ENCODE measurements at regions not wholly inside any gene's neighbourhood (a gene's known extent, or its start where the extent isn't known, plus 50 kb on each side); places are given as distances from the start of the nearest gene placed in this dataset.

GRCh38 chr3:18886331-18886730, 262.0 kb upstream of the KCNH8 start:
- TF ChIP-seq ZNF589 (CRISPR knock-in tag; IDR thresholded peaks at IDR 0.05; ENCODE audit: low read depth) (no peak), ZBTB12 (CRISPR knock-in tag; IDR thresholded peaks at IDR 0.05) (no peak)
- DNase-seq (ENCODE audit: extremely low read depth in 1 of 4, low spot score in 3 of 4) = no peak

GRCh38 chr3:18885612-18886011, 262.7 kb upstream of the KCNH8 start:
- no TSS peak for BruUV-seq (replicated peaks)
- Histone ChIP-seq H3K4me3 (no peak overlapping the region), H3K4me2 (ENCODE audit: insufficient read depth, low read length) (no peak overlapping the region), H3K36me3 (ENCODE audit: control insufficient read depth, insufficient read depth, low read length) (no peaks in the 10 kb centered on the region), H2AFZ (ENCODE audit: low read depth, low read length) (no peak overlapping the region), H3K27ac (ENCODE audit: extremely low read depth, low read depth, low read length) (no peak overlapping the region), H3K4me1 (replicated peaks in 1 of 2; ENCODE audit: control insufficient read depth in 2 of 2, insufficient read depth in 2 of 2, low read length in 2 of 2) (no peaks in the 10 kb centered on the region), H4K20me1 (replicated peaks; ENCODE audit: control insufficient read depth, insufficient read depth, low read length) (no peaks in the 10 kb centered on the region), H3K9me3 (replicated peaks; ENCODE audit: control insufficient read depth, insufficient read depth, low read depth, low read length) (0 out of 2 replicates have a peak, but pooled peaks cover 4% of the 10 kb centered on the region), H3K27me3 (ENCODE audit: control insufficient read depth in 2 of 2, insufficient read depth in 2 of 2, low read length in 2 of 2) (no peaks in the 10 kb centered on the region), H3K79me2 (ENCODE audit: control insufficient read depth, insufficient read depth, low read length) (no peaks in the 10 kb centered on the region), H3K9me1 (ENCODE audit: control insufficient read depth, insufficient read depth, low read length) (no peaks in the 10 kb centered on the region), H3K9ac (ENCODE audit: insufficient read depth in 1 of 2, low read depth in 2 of 2, low read length in 2 of 2) (no peak overlapping the region)
- DNase-seq (ENCODE audit: extremely low read depth in 1 of 4, low spot score in 3 of 4) (no peak), FAIRE-seq (no peak), ATAC-seq (no peak)
- in situ Hi-C loops (cut with MboI) (no loop called here), intact Hi-C loops (cut with micrococcal nuclease) (no loop called here)
- WGBS (ENCODE audit: insufficient coverage, low coverage, missing lambda C conversion rate) = 0% methylated on average over 6 of the region's 6 CpGs
- CTCF ChIA-PET (ENCODE audit: low intra/inter-chr PET ratio) = no interaction called here
- POLR2A ChIA-PET = no interaction called here
- TF ChIP-seq ATF3 (IDR thresholded peaks at IDR 0.05) (no peak), ATF3 (CRISPR knock-in tag; conservative IDR thresholded peaks at IDR 0.05) (no peak), MECOM (CRISPR knock-in tag; IDR thresholded peaks at IDR 0.05) (no peak), CEBPB (tag; IDR thresholded peaks at IDR 0.05) (no peak), KLF10 (CRISPR knock-in tag; IDR thresholded peaks at IDR 0.05) (no peak)

More at GRCh38 chr3:18886331-18886730, 262.0 kb upstream of the KCNH8 start:
- WGBS (ENCODE audit: insufficient coverage, low coverage, missing lambda C conversion rate) = 2% methylated on average over 6 of the region's 6 CpGs
- in situ Hi-C loops (cut with MboI) (no loop called here), intact Hi-C loops (cut with micrococcal nuclease) (no loop called here)
- H2AFZ ChIP-seq (ENCODE audit: low read depth, low read length) = no peak overlapping the region
- no TSS peak for BruUV-seq (replicated peaks)
- no peak for ATAC-seq
- ChIA-PET CTCF (ENCODE audit: low intra/inter-chr PET ratio) (interaction anchor here (0.6 kb wide), 1 partner anchor 200 kb away, joined by 3 read pairs; no protein-coding TSS in a partner anchor), POLR2A (no interaction called here)
- H3K4me1 ChIP-seq (replicated peaks in 1 of 2; ENCODE audit: control insufficient read depth in 2 of 2, insufficient read depth in 2 of 2, low read length in 2 of 2) = no peaks in the 10 kb centered on the region
- no peaks in the 10 kb centered on the region for H3K27me3 ChIP-seq (ENCODE audit: control insufficient read depth in 2 of 2, insufficient read depth in 2 of 2, low read length in 2 of 2)
- no peaks in the 10 kb centered on the region for H3K9me1 ChIP-seq (ENCODE audit: control insufficient read depth, insufficient read depth, low read length)
- no peak for FAIRE-seq
- H3K27ac ChIP-seq (ENCODE audit: extremely low read depth, low read depth, low read length) = no peak overlapping the region
- H3K36me3 ChIP-seq (ENCODE audit: control insufficient read depth, insufficient read depth, low read length) = no peaks in the 10 kb centered on the region
- H3K9me3 ChIP-seq (replicated peaks; ENCODE audit: control insufficient read depth, insufficient read depth, low read depth, low read length) = peaks cover 2% of the 10 kb centered on the region; the same call in 1 of the 2 replicates
- no peaks in the 10 kb centered on the region for H4K20me1 ChIP-seq (replicated peaks; ENCODE audit: control insufficient read depth, insufficient read depth, low read length)
- no peak overlapping the region for H3K9ac ChIP-seq (ENCODE audit: insufficient read depth in 1 of 2, low read depth in 2 of 2, low read length in 2 of 2)
- H3K4me3 ChIP-seq = no peak overlapping the region
- no peak overlapping the region for H3K4me2 ChIP-seq (ENCODE audit: insufficient read depth, low read length)
- H3K79me2 ChIP-seq (ENCODE audit: control insufficient read depth, insufficient read depth, low read length) = no peaks in the 10 kb centered on the region

All from K562 (cell line).